MM.1S (cell line): ENCODE measurements at regions not wholly inside any gene's neighbourhood (a gene's known extent, or its start where the extent isn't known, plus 50 kb on each side); places are given as distances from the start of the nearest gene placed in this dataset.

Source experiments
- CTCF ChIP-seq: fragments of 300-600 bp; sonication (generic); IDR thresholded peaks from 2 replicates; pipeline ENCODE4 v1.5.1; 2016; ENCODE audit warnings: antibody characterized with exemption, low read length, mixed read lengths
- EZH2 ChIP-seq: fragments of 300-600 bp; sonication (generic); optimal IDR thresholded peaks from 2 replicates; pipeline ENCODE3; 2017; ENCODE audit warnings: low read depth, mild to moderate bottlenecking, antibody characterized with exemption, low read length, mixed read lengths

GRCh38 chr15:38017721-38018120 is 83.3 kb downstream of the TMCO5A start:
- TF ChIP-seq CTCF (no peak), EZH2 (no peak)
